ENCODE measurements at regions not wholly inside any gene's neighbourhood (a gene's known extent, or its start where the extent isn't known, plus 50 kb on each side); places are given as distances from the start of the nearest gene placed in this dataset.

GRCh38 chrX:3963980-3964379 is 250.5 kb upstream of the PRKX start:
- no peak for TF ChIP-seq FOXK2 (IDR thresholded peaks at IDR 0.05)
- TF ChIP-seq PKNOX1 (IDR thresholded peaks at IDR 0.05) = no peak
- no peak for TF ChIP-seq BHLHE40 (IDR thresholded peaks at IDR 0.05; ENCODE audit: borderline replicate concordance)
- TF ChIP-seq FOXM1 (IDR thresholded peaks at IDR 0.05; ENCODE audit: borderline replicate concordance) = no peak
- no peak for TF ChIP-seq CTBP1 (IDR thresholded peaks at IDR 0.05; ENCODE audit: borderline replicate concordance)
- TF ChIP-seq ELF4 (IDR thresholded peaks at IDR 0.05) = no peak
- no peak for TF ChIP-seq FOXA1 (IDR thresholded peaks at IDR 0.05)
- no peak for TF ChIP-seq L3MBTL2 (conservative IDR thresholded peaks at IDR 0.05)
- no peak for TF ChIP-seq TARDBP (IDR thresholded peaks at IDR 0.05)
- TF ChIP-seq SP1 (IDR thresholded peaks at IDR 0.05) = no peak
